OCI-LY3 (cell line): ENCODE measurements at regions not wholly inside any gene's neighbourhood (a gene's known extent, or its start where the extent isn't known, plus 50 kb on each side); places are given as distances from the start of the nearest gene placed in this dataset.

Source experiments
- H2AFZ ChIP-seq: fragments of 200-600, 300-600 bp; shearing (Covaris generic); 2 replicates; pipeline ENCODE4 v1.6.0; 2014; ENCODE audit warnings: antibody characterized with exemption, low read depth, low read length
- H3K27ac ChIP-seq: fragments of 200-600, 300-600 bp; sonication (generic); 2 replicates; pipeline ENCODE4 v1.5.1; 2014; ENCODE audit warnings: mild to moderate bottlenecking, low read length, moderate library complexity, mixed read lengths
- H3K27me3 ChIP-seq: fragments of 200-600, 300-600 bp; sonication (generic); 2 replicates; pipeline ENCODE4 v1.6.1; 2014; ENCODE audit warnings: low read depth, low read length, mixed read lengths
- H3K36me3 ChIP-seq: fragments of 200-600, 300-600 bp; sonication (generic); replicated peaks from 2 replicates; pipeline ENCODE3; 2014; ENCODE audit warnings: low read depth, low read length, mixed read lengths
- H3K4me1 ChIP-seq: fragments of 300-600, 200-600 bp; sonication (generic); 2 replicates; pipeline ENCODE4 v1.6.1; 2014; ENCODE audit warnings: low read length, mixed read lengths
- H3K4me2 ChIP-seq: fragments of 200-600, 300-600 bp; sonication (generic); 2 replicates; pipeline ENCODE4 v1.6.1; 2014; ENCODE audit warnings: low read length, mixed read lengths
- H3K4me3 ChIP-seq: fragments of 300-600, 200-600 bp; sonication (generic); 2 replicates; pipeline ENCODE4 v1.5.1; 2014; ENCODE audit warnings: antibody characterized with exemption, mild to moderate bottlenecking, low read length, moderate library complexity
- H3K79me2 ChIP-seq: fragments of 300-600, 200-600 bp; shearing (Covaris generic); 2 replicates; pipeline ENCODE4 v1.6.1; 2014; ENCODE audit warnings: mild to moderate bottlenecking, low read length, mixed read lengths
- H3K9ac ChIP-seq: fragments of 300-600, 200-600 bp; shearing (Covaris generic); 2 replicates; pipeline ENCODE4 v1.6.0; 2014; ENCODE audit warnings: mild to moderate bottlenecking, low read length, moderate library complexity
- H3K9me3 ChIP-seq: fragments of 200-600, 300-600 bp; shearing (Covaris generic); 2 replicates; pipeline ENCODE4 v1.6.1; 2014; ENCODE audit warnings: low read length, mixed read lengths; ENCODE audit not compliant: insufficient read depth
- H4K20me1 ChIP-seq: fragments of 200-600, 300-600 bp; sonication (generic); 2 replicates; pipeline ENCODE4 v1.6.1; 2016; ENCODE audit warnings: low read length, mixed read lengths; ENCODE audit not compliant: insufficient read depth
- CTCF ChIP-seq: fragments of 200-600, 300-600 bp; sonication (generic); IDR thresholded peaks from 2 replicates; pipeline ENCODE4 v1.5.1; 2014; ENCODE audit warnings: antibody characterized with exemption, low read length, low read depth
- EZH2phosphoT487 ChIP-seq: fragments of 200-600 bp; shearing (Covaris generic); IDR thresholded peaks from 2 replicates; pipeline ENCODE4 v1.6.1; 2018; ENCODE audit warnings: antibody characterized with exemption, mixed run types, low read depth

GRCh38 chrX:107521877-107522586, 72.6 kb downstream of the FRMPD3 start:
- Histone ChIP-seq H3K9ac (no peak overlapping the region), H3K4me1 (no peaks in the 10 kb centered on the region), H3K9me3 (no peaks in the 10 kb centered on the region), H3K79me2 (no peaks in the 10 kb centered on the region), H3K36me3 (no peaks in the 10 kb centered on the region), H4K20me1 (no peaks in the 10 kb centered on the region), H3K4me2 (no peak overlapping the region), H3K27me3 (no peaks in the 10 kb centered on the region), H2AFZ (no peak overlapping the region), H3K4me3 (no peak overlapping the region), H3K27ac (no peak overlapping the region)
- no peak for TF ChIP-seq CTCF

- no peaks in the 10 kb centered on the region for H3K27me3 ChIP-seq
- no peaks in the 10 kb centered on the region for H3K9me3 ChIP-seq
- H3K4me3 ChIP-seq = no peak overlapping the region
- no peaks in the 10 kb centered on the region for H3K79me2 ChIP-seq
- no peaks in the 10 kb centered on the region for H4K20me1 ChIP-seq
- H3K36me3 ChIP-seq = no peaks in the 10 kb centered on the region
- H3K4me2 ChIP-seq = no peak overlapping the region
- no peak overlapping the region for H2AFZ ChIP-seq
- H3K4me1 ChIP-seq = no peaks in the 10 kb centered on the region
- no peak overlapping the region for H3K27ac ChIP-seq
- TF ChIP-seq CTCF (no peak), EZH2phosphoT487 (no peak)
- no peak overlapping the region for H3K9ac ChIP-seq
Measured at GRCh38 chrX:107522901-107523300, 73.4 kb downstream of the FRMPD3 start.

GRCh38 chrX:107526141-107526540, 76.7 kb downstream of the FRMPD3 start:
- H3K9ac ChIP-seq = no peak overlapping the region
- no peaks in the 10 kb centered on the region for H3K9me3 ChIP-seq
- no peak for TF ChIP-seq EZH2phosphoT487
- no peaks in the 10 kb centered on the region for H3K4me1 ChIP-seq
- no peak overlapping the region for H2AFZ ChIP-seq
- no peaks in the 10 kb centered on the region for H3K27me3 ChIP-seq
- no peak overlapping the region for H3K27ac ChIP-seq
- no peaks in the 10 kb centered on the region for H3K79me2 ChIP-seq
- no peaks in the 10 kb centered on the region for H4K20me1 ChIP-seq
- H3K4me2 ChIP-seq = no peak overlapping the region
- no peak overlapping the region for H3K4me3 ChIP-seq
- H3K36me3 ChIP-seq = no peaks in the 10 kb centered on the region

GRCh38 chrX:107530141-107530540, 80.7 kb downstream of the FRMPD3 start:
- no peaks in the 10 kb centered on the region for H3K9me3 ChIP-seq
- no peaks in the 10 kb centered on the region for H3K27me3 ChIP-seq
- H3K79me2 ChIP-seq = no peaks in the 10 kb centered on the region
- H3K4me2 ChIP-seq = no peak overlapping the region
- H4K20me1 ChIP-seq = no peaks in the 10 kb centered on the region
- H3K4me3 ChIP-seq = no peak overlapping the region
- no peak overlapping the region for H3K27ac ChIP-seq
- H3K4me1 ChIP-seq = no peaks in the 10 kb centered on the region
- H3K36me3 ChIP-seq = no peaks in the 10 kb centered on the region
- TF ChIP-seq CTCF (no peak), EZH2phosphoT487 (no peak)
- no peak overlapping the region for H3K9ac ChIP-seq
- H2AFZ ChIP-seq = no peak overlapping the region
